NCI-H748 treated with DMSO at 0.1 percent for 48 hours (cell line): ENCODE measurements at regions not wholly inside any gene's neighbourhood (a gene's known extent, or its start where the extent isn't known, plus 50 kb on each side); places are given as distances from the start of the nearest gene placed in this dataset.

Experiments used
- DNase-seq: peaks from one replicate; lab custom pipeline; 2025; lab: John Stamatoyannopoulos, UW

- DNase-seq = no peak
Observed at GRCh38 chr15:81595752-81596151, 221.7 kb upstream of the TMC3 start.

GRCh38 chr15:81589671-81590070 is 215.7 kb upstream of the TMC3 start:
- no peak for DNase-seq

- peak; percentile 83 for DNase-seq
Observed at GRCh38 chr15:81575436-81576123, 201.6 kb upstream of the TMC3 start.

- no peak for DNase-seq
Observed at GRCh38 chr15:81573098-81573746, 199.2 kb upstream of the TMC3 start.

- DNase-seq = no peak
Observed at GRCh38 chr15:81572190-81572589, 198.2 kb upstream of the TMC3 start.

- DNase-seq = no peak
Observed at GRCh38 chr15:81569286-81570080, 195.5 kb upstream of the TMC3 start.

- no peak for DNase-seq
Observed at GRCh38 chr15:81567924-81568323, 193.9 kb upstream of the TMC3 start.

GRCh38 chr15:81562986-81563385 is 189.0 kb upstream of the TMC3 start:
- no peak for DNase-seq

- no peak for DNase-seq
Observed at GRCh38 chr15:81560405-81560804, 186.4 kb upstream of the TMC3 start.

- DNase-seq = no peak
Observed at GRCh38 chr15:81558056-81558455, 184.0 kb upstream of the TMC3 start.

- no peak for DNase-seq
Observed at GRCh38 chr15:81555346-81555745, 181.3 kb upstream of the TMC3 start.

- no peak for DNase-seq
Observed at GRCh38 chr15:81548365-81549130, 174.5 kb upstream of the TMC3 start.

- no peak for DNase-seq
Observed at GRCh38 chr15:81547521-81548132, 173.6 kb upstream of the TMC3 start.

- DNase-seq = no peak
Observed at GRCh38 chr15:81544385-81544784, 170.4 kb upstream of the TMC3 start.

GRCh38 chr15:81540909-81541308 is 166.9 kb upstream of the TMC3 start:
- DNase-seq = no peak

GRCh38 chr15:81536356-81536755 is 162.3 kb upstream of the TMC3 start:
- DNase-seq = no peak

- DNase-seq = no peak
Observed at GRCh38 chr15:81534124-81534523, 160.1 kb upstream of the TMC3 start.

GRCh38 chr15:81532001-81532400 is 158.0 kb upstream of the TMC3 start:
- DNase-seq = no peak

GRCh38 chr15:81531109-81531592 is 157.1 kb upstream of the TMC3 start:
- no peak for DNase-seq

- DNase-seq = no peak
Observed at GRCh38 chr15:81530271-81530691, 156.3 kb upstream of the TMC3 start.

GRCh38 chr15:81529481-81529880 is 155.5 kb upstream of the TMC3 start:
- DNase-seq = no peak

- DNase-seq = no peak
Observed at GRCh38 chr15:81526029-81526428, 152.0 kb upstream of the TMC3 start.
